SJSA1 (cell line): ENCODE measurements at regions not wholly inside any gene's neighbourhood (a gene's known extent, or its start where the extent isn't known, plus 50 kb on each side); places are given as distances from the start of the nearest gene placed in this dataset.
"Not testable (repeated sequence)": the region's sequence is repeated elsewhere in the genome, so short reads cannot be mapped to it uniquely, and the experiment has no call there.

ENCODE experiments used
- DNase-seq, 2 experiments: peaks; one replicate each; pipeline ENCODE4 v3.0.0-alpha.2; 2015 to 2020; ENCODE audit warnings: low spot score in 2 of 2, low read depth in 1 of 2
- H3K27ac ChIP-seq: fragments of 250-450 bp; sonication (Bioruptor Pico); 2 replicates; pipeline ENCODE4 v1.5.1; 2020; ENCODE audit warnings: mild to moderate bottlenecking, moderate library complexity
- H3K27me3 ChIP-seq: fragments of 250-450 bp; sonication (Bioruptor Pico); replicated peaks from 2 replicates; pipeline ENCODE4 v1.5.1; 2020; ENCODE audit warnings: mild to moderate bottlenecking, moderate library complexity
- H3K36me3 ChIP-seq: fragments of 250-450 bp; sonication (Bioruptor Pico); 2 replicates; pipeline ENCODE4 v1.5.1; 2020; ENCODE audit warnings: mild to moderate bottlenecking
- H3K4me1 ChIP-seq: fragments of 250-450 bp; sonication (Bioruptor Pico); replicated peaks from 2 replicates; pipeline ENCODE4 v1.6.1; 2021; ENCODE audit warnings: mild to moderate bottlenecking
- H3K4me3 ChIP-seq: fragments of 250-450 bp; sonication (Bioruptor Pico); 2 replicates; pipeline ENCODE4 v1.5.1; 2020; ENCODE audit warnings: mild to moderate bottlenecking
- H3K9me3 ChIP-seq: fragments of 250-450 bp; sonication (Bioruptor Pico); replicated peaks from 2 replicates; pipeline ENCODE4 v1.5.1; 2020; ENCODE audit warnings: mild to moderate bottlenecking

DNA sequence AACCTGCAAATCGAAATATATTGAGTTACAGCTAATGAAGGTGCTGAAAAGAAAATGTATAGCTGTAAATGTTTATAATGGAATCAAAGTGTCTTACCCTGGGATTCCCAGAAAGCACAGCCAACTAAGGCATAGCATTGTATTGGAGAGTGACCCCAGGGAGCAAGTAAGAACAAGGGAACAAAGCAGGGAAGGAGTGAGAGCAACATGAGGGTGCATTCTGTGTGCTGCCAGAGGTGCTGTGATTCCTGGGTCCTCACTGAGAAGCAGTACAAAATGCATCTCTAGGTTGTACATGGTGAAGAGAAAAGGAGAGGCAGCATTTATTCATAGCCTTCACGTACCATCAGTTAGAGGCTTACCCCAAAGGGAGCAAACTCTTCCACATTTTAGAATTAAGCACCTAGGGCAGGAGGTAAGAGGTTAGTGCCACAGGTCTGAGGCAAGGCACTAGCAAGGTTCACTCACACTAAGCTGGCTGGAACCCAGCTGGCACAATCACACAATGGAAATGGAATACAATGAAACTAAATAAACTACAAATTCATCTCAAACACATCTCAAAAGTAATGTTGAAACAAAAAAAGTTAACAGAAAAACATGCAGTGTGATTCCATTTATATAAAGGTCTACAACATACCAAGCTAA lies 151.5 kb upstream of the C2CD4B start:
- peaks cover 11% of the 10 kb centered on the region; the same call in 1 of the 2 replicates for H3K27me3 ChIP-seq
- no peak overlapping the region for H3K27ac ChIP-seq
- no peak overlapping the region for H3K4me3 ChIP-seq
- no peak for DNase-seq
- H3K4me1 ChIP-seq: no peaks in the 10 kb centered on the region
- H3K36me3 ChIP-seq: no peaks in the 10 kb centered on the region
- peaks cover 4% of the 10 kb centered on the region; the same call in 1 of the 2 replicates for H3K9me3 ChIP-seq

GRCh38 chr15:62320259-62320658 lies 155.2 kb upstream of the C2CD4B start:
- H3K4me3 ChIP-seq: no peak overlapping the region
- no peak overlapping the region for H3K27ac ChIP-seq
- DNase-seq: no peak
- no peaks in the 10 kb centered on the region for H3K4me1 ChIP-seq
- peaks cover 16% of the 10 kb centered on the region for H3K27me3 ChIP-seq
- H3K9me3 ChIP-seq: no peaks in the 10 kb centered on the region
- no peaks in the 10 kb centered on the region for H3K36me3 ChIP-seq

DNA sequence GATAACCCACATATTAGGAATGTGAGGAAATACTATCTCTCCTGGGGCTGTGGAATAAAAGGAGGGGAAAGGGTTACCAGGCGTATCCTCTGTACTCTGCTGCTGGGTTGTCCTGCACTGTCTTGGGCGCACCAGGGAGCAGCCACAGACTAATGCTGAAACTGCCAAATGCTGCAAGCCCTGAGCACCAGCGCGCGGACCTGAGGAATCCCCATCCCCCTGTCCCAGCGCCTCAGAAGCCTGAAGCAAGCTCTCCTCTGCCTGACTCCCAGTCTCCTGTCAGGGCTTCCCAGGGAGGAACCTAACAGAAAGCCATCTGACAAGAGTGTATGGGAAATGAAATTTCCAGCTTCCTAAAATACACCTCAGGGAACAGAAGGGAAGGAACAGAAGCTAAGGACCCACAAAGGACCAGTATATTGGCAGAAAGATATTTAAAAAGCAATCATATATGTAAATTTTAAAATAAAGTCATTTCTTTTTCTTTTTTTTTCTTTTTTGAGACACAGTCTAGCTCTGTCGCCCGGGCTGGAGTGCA lies 158.3 kb upstream of the C2CD4B start:
- DNase-seq: no peak
- no peaks in the 10 kb centered on the region for H3K4me1 ChIP-seq
- no peak overlapping the region for H3K4me3 ChIP-seq
- H3K9me3 ChIP-seq: no peaks in the 10 kb centered on the region
- no peaks in the 10 kb centered on the region for H3K36me3 ChIP-seq
- H3K27ac ChIP-seq: no peak overlapping the region
- H3K27me3 ChIP-seq: peaks cover 5% of the 10 kb centered on the region; the same call in 1 of the 2 replicates

DNA sequence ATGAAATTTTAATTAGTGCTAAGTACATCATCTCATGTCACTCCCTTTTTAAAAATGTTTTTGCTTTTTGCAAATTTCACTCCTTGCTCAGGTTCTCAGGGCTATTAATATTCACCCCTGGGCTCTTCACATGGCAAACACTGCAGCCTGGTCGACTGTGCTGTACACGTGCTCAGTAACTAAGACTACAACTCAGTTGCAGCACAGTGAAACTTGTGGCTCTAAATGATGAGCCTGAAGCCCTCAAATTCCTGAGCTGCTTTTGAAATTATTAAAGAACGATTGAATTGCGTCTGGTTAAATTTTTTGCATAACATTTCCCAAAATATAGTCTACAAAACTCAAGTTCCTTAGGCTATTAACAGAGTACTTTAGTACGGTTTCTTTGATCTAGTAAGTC lies 159.3 kb upstream of the C2CD4B start:
- Histone ChIP-seq H3K27ac (no peak overlapping the region), H3K4me1 (no peaks in the 10 kb centered on the region), H3K36me3 (no peaks in the 10 kb centered on the region), H3K27me3 (peaks cover 5% of the 10 kb centered on the region; the same call in 1 of the 2 replicates), H3K9me3 (no peaks in the 10 kb centered on the region), H3K4me3 (no peak overlapping the region)
- DNase-seq: no peak

DNA sequence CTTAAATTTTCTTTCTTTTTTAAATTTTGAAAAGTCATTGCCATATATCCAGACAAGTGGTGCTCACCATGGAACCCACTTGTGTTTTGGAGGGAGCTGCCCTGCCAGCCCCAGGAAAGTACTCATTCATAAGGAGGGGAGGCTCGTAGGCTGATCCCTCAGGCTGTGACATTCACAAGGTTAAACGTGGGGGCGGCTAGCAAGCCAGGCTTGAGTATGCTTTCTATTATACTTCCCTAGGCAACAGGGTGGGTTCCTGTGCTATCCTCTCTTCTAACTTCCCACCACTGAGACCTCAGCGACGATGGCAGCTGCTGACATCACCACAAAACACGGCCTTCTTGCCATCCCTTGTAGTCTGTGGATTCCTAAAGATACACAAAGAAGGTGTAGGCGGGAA lies 160.5 kb upstream of the C2CD4B start:
- H3K4me1 ChIP-seq: no peaks in the 10 kb centered on the region
- peaks cover 5% of the 10 kb centered on the region; the same call in 1 of the 2 replicates for H3K27me3 ChIP-seq
- no peaks in the 10 kb centered on the region for H3K36me3 ChIP-seq
- H3K9me3 ChIP-seq: no peaks in the 10 kb centered on the region
- H3K4me3 ChIP-seq: no peak overlapping the region
- no peak for DNase-seq
- no peak overlapping the region for H3K27ac ChIP-seq

DNA sequence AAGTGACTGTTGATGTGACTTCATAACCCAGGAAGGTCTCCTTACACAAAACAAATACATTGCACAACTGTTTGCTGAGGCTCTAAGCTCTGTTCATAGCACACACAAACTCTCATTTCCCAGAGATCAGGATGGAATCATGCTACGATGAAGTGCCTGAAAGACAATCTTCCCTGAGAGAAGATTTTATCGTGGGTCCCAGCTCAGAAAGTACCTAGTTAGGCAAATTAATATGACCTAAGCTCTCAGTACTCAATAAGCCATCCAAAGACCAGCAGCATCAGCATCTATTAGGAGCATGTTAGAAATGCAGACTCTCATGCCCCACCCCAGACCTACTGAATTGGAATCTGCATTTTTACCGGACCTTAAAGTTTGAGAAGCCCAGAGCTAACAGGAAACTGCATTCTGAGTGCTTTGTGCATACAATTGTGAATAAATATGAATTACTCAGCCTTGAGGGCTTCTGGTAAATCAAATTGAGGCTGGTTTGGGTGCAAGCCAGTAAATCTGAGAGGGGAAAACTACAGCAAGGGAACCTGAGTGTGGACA lies 161.5 kb upstream of the C2CD4B start:
- H3K27me3 ChIP-seq: peaks cover 5% of the 10 kb centered on the region; the same call in 1 of the 2 replicates
- H3K9me3 ChIP-seq: no peaks in the 10 kb centered on the region
- H3K4me3 ChIP-seq: no peak overlapping the region
- DNase-seq: no peak
- no peak overlapping the region for H3K27ac ChIP-seq
- H3K4me1 ChIP-seq: no peaks in the 10 kb centered on the region
- no peaks in the 10 kb centered on the region for H3K36me3 ChIP-seq

DNA sequence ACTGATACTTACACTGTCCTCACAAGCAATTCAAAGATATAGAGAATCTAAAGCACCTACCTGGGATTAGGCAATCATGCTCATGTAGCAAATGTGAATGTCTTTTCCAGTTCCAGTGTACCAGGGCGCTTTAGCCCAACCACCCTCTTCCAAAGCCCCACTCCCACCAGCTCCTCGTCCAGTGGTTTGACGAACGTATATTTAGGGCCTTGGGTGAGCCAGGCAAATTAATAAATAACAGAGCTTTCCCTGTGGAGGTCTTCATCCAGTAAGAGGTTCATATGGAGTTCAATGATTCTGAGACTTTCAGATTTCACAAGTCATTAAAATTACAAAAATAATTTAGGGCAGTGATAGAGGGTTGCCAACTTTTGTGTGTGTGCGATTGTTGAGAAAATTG lies 162.3 kb upstream of the C2CD4B start:
- Histone ChIP-seq H3K4me3 (no peak overlapping the region), H3K36me3 (no peaks in the 10 kb centered on the region), H3K27ac (no peak overlapping the region), H3K4me1 (no peaks in the 10 kb centered on the region), H3K9me3 (no peaks in the 10 kb centered on the region), H3K27me3 (peaks cover 5% of the 10 kb centered on the region; the same call in 1 of the 2 replicates)
- no peak for DNase-seq

- not testable (repeated sequence) for H3K9me3 ChIP-seq, DNase-seq, H3K27ac ChIP-seq, H3K36me3 ChIP-seq, H3K4me3 ChIP-seq, H3K4me1 ChIP-seq, H3K27me3 ChIP-seq
Measured at GRCh38 chr15:62332472-62332871, 167.4 kb upstream of the C2CD4B start.

GRCh38 chr15:62334536-62334935 lies 169.5 kb upstream of the C2CD4B start:
- 0 out of 2 replicates have a peak, but pooled peaks cover 4% of the 10 kb centered on the region for H3K27me3 ChIP-seq
- no peaks in the 10 kb centered on the region for H3K9me3 ChIP-seq
- H3K4me3 ChIP-seq: no peak overlapping the region
- H3K4me1 ChIP-seq: no peaks in the 10 kb centered on the region
- H3K36me3 ChIP-seq: no peaks in the 10 kb centered on the region
- no peak for DNase-seq
- H3K27ac ChIP-seq: no peak overlapping the region

GRCh38 chr15:62337934-62338333 lies 172.8 kb upstream of the C2CD4B start:
- DNase-seq: no peak
- Histone ChIP-seq H3K27ac (no peak overlapping the region), H3K36me3 (no peaks in the 10 kb centered on the region), H3K27me3 (0 out of 2 replicates have a peak, but pooled peaks cover 4% of the 10 kb centered on the region), H3K4me3 (no peak overlapping the region), H3K4me1 (no peaks in the 10 kb centered on the region), H3K9me3 (no peaks in the 10 kb centered on the region)

DNA sequence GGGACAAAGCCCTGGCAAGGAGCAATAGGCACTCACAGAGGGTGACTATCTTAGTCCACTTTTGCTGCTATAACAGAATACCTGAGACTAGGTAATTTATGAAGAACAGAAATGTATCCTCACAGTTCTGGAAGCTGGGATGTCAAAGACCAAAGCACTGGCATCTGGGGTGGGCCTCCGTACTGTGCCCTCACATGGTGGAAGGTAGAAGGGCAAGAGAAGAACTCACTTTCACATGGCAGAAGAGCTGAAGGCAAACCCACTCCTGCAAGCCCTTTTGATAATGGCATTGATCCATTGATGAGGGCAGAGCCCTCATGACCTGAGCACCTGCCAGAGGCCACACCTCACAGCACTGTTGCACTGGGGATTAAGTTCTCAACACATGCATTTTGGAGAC lies 173.4 kb upstream of the C2CD4B start:
- Histone ChIP-seq H3K9me3 (no peaks in the 10 kb centered on the region), H3K27me3 (0 out of 2 replicates have a peak, but pooled peaks cover 4% of the 10 kb centered on the region), H3K36me3 (no peaks in the 10 kb centered on the region), H3K27ac (no peak overlapping the region), H3K4me1 (no peaks in the 10 kb centered on the region), H3K4me3 (no peak overlapping the region)
- DNase-seq: no peak

DNA sequence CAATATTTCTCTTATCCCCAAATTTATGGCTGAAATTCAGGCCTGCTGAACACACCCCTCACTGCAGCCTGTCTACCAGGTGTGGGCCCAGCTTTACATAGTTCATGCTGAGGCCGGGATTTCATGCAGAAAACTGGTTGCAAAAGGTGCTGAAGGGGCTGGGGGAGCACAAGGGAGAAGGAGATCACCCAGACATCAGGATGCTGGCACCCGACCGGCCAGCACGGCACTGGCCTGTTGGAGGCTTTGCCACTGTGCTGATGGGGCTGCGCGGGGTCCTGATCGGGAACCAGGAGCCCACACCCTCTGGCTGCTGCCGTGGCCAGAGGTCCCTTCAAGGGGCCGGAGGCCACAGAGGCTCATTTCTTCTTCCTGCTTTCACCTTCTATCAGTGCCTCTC lies 177.9 kb upstream of the C2CD4B start:
- no peaks in the 10 kb centered on the region for H3K36me3 ChIP-seq
- 0 out of 2 replicates have a peak, but pooled peaks cover 3% of the 10 kb centered on the region for H3K27me3 ChIP-seq
- DNase-seq: no peak
- no peak overlapping the region for H3K4me3 ChIP-seq
- H3K27ac ChIP-seq: no peak overlapping the region
- H3K4me1 ChIP-seq: no peaks in the 10 kb centered on the region
- H3K9me3 ChIP-seq: no peaks in the 10 kb centered on the region

DNA sequence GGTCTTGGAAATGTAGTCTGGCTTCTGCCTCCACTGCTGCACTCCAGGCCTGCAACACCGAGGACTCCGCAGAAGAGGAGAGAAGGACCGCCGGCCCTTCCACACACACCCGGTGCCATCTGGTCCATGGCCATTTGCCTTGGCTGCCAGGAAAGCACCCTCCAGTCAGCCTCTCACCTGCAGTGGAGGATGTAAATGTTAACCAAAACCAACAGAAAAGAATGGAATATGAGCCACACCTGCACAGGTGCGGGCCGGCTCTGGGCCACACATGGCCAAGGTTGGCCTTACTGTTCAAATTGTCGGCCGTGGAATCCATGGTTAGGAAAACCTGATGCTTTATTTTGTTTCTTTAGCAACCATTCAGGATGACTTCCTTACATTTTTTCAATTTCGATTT lies 178.3 kb upstream of the C2CD4B start:
- H3K4me3 ChIP-seq: no peak overlapping the region
- no peaks in the 10 kb centered on the region for H3K4me1 ChIP-seq
- H3K27me3 ChIP-seq: no peaks in the 10 kb centered on the region
- no peaks in the 10 kb centered on the region for H3K9me3 ChIP-seq
- DNase-seq: no peak
- H3K36me3 ChIP-seq: no peaks in the 10 kb centered on the region
- H3K27ac ChIP-seq: no peak overlapping the region

DNA sequence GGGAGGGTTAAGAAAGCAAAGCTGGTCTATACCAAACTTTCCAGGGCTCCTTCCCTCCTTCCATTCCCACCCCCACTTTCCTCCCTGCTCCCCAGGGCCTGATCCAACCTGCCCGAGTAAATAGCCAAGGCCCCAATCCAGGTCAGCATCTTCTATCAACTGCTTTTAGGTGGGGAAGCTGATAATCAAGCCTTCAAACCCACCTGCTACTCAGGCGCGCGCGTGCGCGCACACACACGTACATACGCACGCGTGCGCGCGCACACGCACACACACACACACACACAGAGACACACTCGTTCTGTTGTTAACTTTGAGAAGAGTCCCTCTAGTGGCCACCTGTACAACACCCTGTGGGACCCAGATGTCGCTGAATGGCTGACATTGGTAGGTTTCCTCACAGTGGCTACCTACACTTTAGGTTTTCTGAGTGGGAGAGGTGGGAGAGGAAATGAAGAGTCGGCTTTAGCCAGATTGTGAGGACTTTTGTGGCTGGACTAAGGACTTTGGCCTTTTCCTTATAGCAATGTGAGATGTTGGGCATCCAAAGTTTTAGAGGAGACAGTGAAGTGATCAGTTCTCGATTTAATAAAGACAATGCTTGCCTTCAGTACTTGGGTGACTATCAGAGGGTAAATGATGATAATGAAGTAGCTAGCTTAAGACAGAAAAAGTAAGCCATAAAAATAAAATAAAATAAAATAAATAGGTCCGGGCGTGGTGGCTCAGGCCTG lies 179.9 kb upstream of the C2CD4B start:
- H3K4me3 ChIP-seq: no peak overlapping the region
- peak in 1 of 2 experiments; percentile 16 for DNase-seq
- no peaks in the 10 kb centered on the region for H3K9me3 ChIP-seq
- H3K27ac ChIP-seq: no peak overlapping the region
- H3K4me1 ChIP-seq: no peaks in the 10 kb centered on the region
- H3K27me3 ChIP-seq: no peaks in the 10 kb centered on the region
- no peaks in the 10 kb centered on the region for H3K36me3 ChIP-seq
